ENCODE measurements at regions not wholly inside any gene's neighbourhood (a gene's known extent, or its start where the extent isn't known, plus 50 kb on each side); places are given as distances from the start of the nearest gene placed in this dataset.

GRCh38 chr12:90245391-90245790, 536.8 kb upstream of the ATP2B1 start:
- Mint-ChIP-seq H3K27me3 (ENCODE audit: low read depth) (no peaks in the 10 kb centered on the region), H3K4me1 (peaks cover 19% of the 10 kb centered on the region), H3K36me3 (no peaks in the 10 kb centered on the region), H3K27ac (no peak overlapping the region), H3K9me3 (peaks cover 8% of the 10 kb centered on the region), H3K4me3 (no peak overlapping the region)
- no peak for TF ChIP-seq CTCF (IDR thresholded peaks at IDR 0.05; ENCODE audit: unreplicated experiment)
- DNase-seq (ENCODE audit: low spot score in 2 of 2, unreplicated experiment in 2 of 2) = no peak

- Mint-ChIP-seq H3K9me3 (peaks cover 8% of the 10 kb centered on the region), H3K36me3 (no peaks in the 10 kb centered on the region), H3K27me3 (ENCODE audit: low read depth) (no peaks in the 10 kb centered on the region), H3K27ac (no peak overlapping the region), H3K4me3 (no peak overlapping the region), H3K4me1 (peaks cover 11% of the 10 kb centered on the region)
- DNase-seq (ENCODE audit: low spot score in 2 of 2, unreplicated experiment in 2 of 2) = no peak
- TF ChIP-seq CTCF (IDR thresholded peaks at IDR 0.05; ENCODE audit: unreplicated experiment) = no peak
Observed at GRCh38 chr12:90244232-90244631, 535.6 kb upstream of the ATP2B1 start.

GRCh38 chr12:90243211-90243610, 534.6 kb upstream of the ATP2B1 start:
- Mint-ChIP-seq H3K36me3 (no peaks in the 10 kb centered on the region), H3K4me3 (no peak overlapping the region), H3K9me3 (no peaks in the 10 kb centered on the region), H3K4me1 (peaks cover 11% of the 10 kb centered on the region), H3K27me3 (ENCODE audit: low read depth) (no peaks in the 10 kb centered on the region), H3K27ac (no peak overlapping the region)
- no peak for TF ChIP-seq CTCF (IDR thresholded peaks at IDR 0.05; ENCODE audit: unreplicated experiment)
- no peak for DNase-seq (ENCODE audit: low spot score in 2 of 2, unreplicated experiment in 2 of 2)

- Mint-ChIP-seq H3K4me1 (peaks cover 1% of the 10 kb centered on the region), H3K9me3 (peaks cover 13% of the 10 kb centered on the region), H3K27me3 (ENCODE audit: low read depth) (no peaks in the 10 kb centered on the region), H3K27ac (no peak overlapping the region), H3K4me3 (no peak overlapping the region), H3K36me3 (peaks cover 2% of the 10 kb centered on the region)
- no peak for TF ChIP-seq CTCF (IDR thresholded peaks at IDR 0.05; ENCODE audit: unreplicated experiment)
- DNase-seq (ENCODE audit: low spot score in 2 of 2, unreplicated experiment in 2 of 2) = no peak
Observed at GRCh38 chr12:90239732-90240260, 531.2 kb upstream of the ATP2B1 start.

GRCh38 chr12:90238663-90239271, 530.1 kb upstream of the ATP2B1 start:
- Mint-ChIP-seq H3K36me3 (peaks cover 2% of the 10 kb centered on the region), H3K4me3 (no peak overlapping the region), H3K4me1 (peaks cover 4% of the 10 kb centered on the region), H3K27me3 (ENCODE audit: low read depth) (no peaks in the 10 kb centered on the region), H3K27ac (no peak overlapping the region), H3K9me3 (peaks cover 13% of the 10 kb centered on the region)
- TF ChIP-seq CTCF (IDR thresholded peaks at IDR 0.05; ENCODE audit: unreplicated experiment) = no peak
- DNase-seq (ENCODE audit: low spot score in 2 of 2, unreplicated experiment in 2 of 2) = no peak

Measured in mesothelial cell of epicardium (in vitro differentiated cells).